Renal cortex interstitium (tissue), 11 donors: ENCODE measurements at regions not wholly inside any gene's neighbourhood (a gene's known extent, or its start where the extent isn't known, plus 50 kb on each side); places are given as distances from the start of the nearest gene placed in this dataset.

Experiments used
- DNase-seq, 11 donors: peaks; one replicate each; pipeline ENCODE4 v3.0.0-alpha.2; 2013; ENCODE audit warnings: low read depth in 9 of 11, low spot score in 4 of 11; ENCODE audit errors: extremely low read depth in 1 of 11

- no peak for DNase-seq
These were observed 1024.6 kb downstream of the SORCS1 start for GRCh38 chr10:106139915-106140314.

DNA sequence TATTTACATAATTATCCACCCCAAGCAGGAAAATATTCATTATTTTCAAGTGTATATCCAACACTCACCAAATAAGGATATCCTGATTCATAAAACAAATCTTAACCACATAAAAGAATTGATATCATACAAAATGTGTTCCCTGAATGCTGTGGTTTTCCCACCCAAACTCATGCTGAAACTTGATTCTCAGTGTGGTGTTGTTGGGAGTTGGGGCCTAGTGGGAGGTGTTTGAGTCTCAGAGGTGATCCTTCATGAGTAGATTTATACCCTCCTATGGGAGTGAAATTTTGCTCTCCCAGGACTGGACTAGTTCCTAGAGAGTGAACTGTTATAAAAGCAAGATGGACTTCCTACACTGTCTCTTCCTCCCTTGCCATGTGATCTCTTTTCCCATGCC lies 1028.3 kb downstream of the SORCS1 start:
- no peak for DNase-seq

- DNase-seq, result no peak
These were observed 1030.0 kb downstream of the SORCS1 start for GRCh38 chr10:106134326-106135000.

DNA sequence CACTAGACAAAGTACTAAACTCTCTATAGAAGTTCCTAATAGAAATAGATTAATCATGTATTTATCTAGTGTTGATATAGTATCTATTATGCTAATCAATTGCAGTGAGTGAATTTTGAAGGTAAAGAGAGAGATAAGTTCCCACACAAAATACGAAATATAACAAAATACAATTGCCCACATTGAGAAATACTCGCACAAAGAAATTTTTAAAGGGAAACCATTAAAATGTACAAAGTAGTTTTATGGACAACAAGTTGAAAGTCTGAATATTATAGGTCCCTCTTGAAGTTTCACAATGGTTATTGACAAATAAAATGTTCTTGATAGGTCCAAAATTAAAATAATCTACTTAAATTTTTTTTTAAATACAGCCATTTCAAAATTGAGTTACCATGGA lies 1031.1 kb downstream of the SORCS1 start:
- no peak for DNase-seq

DNA sequence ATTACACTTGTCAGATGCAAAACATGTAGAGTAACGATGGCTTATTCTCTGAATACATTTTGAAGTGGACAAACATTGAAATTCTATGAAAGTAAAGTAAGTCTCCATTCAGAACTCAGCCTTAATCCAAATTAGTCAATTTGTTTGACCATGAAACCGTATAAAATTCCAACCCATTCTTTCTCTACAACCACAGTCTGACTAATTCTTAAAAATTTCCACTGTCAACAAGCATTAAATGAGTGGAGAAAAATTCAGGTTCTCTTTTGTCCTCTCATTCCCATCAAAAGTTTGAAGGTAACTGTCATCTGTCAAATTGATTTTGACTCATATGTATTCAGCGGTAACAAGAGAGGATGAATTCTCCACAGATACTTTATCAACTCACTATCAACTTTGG lies 1031.5 kb downstream of the SORCS1 start:
- no peak for DNase-seq

DNA sequence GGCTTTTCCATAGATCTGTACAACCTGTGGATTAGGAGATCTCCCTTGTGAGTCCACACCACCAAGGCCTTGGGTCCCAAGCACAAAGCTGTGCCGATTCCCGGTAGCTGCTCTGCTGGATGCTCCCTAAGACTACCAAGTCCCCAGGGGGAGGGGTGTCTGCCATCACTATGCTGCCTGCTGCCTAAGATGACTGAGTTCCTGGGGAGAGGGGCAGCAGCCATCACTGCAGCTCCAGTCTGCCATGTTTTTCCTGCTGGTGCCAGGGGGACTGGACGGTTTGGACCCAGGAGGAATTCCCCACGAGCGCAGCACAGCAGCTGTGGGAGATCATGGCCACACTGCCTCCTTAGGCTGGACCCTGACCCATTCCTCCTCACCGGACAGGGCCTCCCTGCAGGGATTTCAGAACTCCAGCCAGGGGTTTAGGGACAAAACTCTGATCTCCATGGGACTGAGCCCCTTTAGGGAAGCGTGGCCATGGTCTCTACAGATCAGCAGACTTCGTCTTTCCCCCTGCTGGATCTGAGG lies 1049.8 kb downstream of the SORCS1 start:
- no peak for DNase-seq

- no peak for DNase-seq
These were observed 1053.3 kb downstream of the SORCS1 start for GRCh38 chr10:106111246-106111645.

DNA sequence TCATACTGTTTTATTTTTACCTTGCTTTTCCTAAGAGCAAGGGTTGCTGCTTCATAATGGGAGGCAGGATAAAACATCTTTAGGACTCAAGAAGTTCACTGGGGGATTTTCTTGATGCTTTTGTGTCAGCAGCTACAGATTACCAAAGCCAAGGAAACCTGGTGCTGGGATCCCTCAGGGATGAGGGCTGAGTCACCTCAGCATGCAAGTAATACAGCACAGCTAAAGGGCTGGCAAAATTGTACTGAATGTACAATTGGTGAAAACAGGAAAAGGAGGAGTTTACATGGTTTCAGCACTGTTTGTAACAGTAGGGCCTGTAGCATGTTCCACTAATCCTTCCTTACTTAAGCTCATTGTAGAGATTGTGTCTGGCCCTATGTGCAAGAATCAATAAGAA lies 1056.8 kb downstream of the SORCS1 start:
- no peak for DNase-seq

DNA sequence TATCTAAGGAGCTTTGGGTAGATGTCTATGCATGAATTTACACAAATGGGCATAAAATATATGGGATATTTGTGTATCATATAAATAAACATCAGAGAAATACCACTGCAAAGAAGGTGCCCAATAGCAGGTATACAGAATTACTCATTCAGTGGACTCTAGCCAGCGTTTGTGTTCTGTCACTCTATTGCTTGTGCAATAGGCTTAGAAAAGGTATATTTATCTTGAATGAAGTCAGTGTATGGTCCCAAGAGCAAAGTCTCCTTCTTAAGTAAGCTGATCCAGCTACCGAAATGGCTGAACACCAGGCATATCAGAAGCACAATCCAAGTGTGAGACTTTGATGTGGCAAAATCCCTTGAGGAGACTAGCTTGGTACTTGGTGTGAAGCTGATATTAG lies 1058.4 kb downstream of the SORCS1 start:
- no peak for DNase-seq

DNA sequence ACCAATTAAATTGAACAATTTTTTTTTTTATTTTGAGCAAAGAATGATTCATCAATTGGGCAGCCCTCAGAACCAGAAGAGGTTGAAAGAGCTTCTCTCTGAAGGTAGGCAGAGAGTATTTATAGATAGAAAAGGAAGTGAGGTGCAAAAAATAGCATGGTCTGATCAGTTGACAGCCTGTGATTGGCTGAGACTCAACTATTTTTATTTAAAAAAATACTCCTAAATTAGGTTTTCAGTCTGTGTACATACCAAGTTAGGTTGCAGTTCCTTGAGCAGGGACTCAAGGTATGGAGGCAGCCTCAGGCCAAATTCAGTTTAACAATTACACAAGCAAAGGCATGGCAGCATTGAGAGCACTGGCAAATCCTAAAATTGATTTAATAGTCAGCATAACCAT lies 1074.7 kb downstream of the SORCS1 start:
- no peak for DNase-seq

- DNase-seq, result no peak
These were observed 1078.1 kb downstream of the SORCS1 start for GRCh38 chr10:106086391-106086790.

GRCh38 chr10:106083572-106083971 lies 1080.9 kb downstream of the SORCS1 start:
- DNase-seq, result no peak

DNA sequence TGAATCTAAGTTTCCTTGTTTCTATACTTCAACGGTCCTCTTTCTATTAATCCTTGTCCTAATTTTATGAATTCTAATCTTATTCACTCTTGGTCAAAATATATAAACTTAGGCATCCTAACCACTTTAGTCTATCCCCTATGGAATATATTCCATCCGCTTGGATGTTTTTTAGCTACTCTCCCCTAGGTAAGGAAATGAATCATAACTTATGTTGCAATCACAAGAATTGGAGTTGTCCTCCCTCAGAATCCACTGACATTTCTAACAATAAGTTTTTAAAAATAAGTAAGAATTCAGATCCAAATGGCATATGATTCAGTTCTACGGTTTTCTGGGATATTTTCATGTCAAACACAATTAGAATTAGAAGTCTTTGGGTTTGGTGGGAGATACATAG lies 1081.6 kb downstream of the SORCS1 start:
- DNase-seq, result no peak

DNA sequence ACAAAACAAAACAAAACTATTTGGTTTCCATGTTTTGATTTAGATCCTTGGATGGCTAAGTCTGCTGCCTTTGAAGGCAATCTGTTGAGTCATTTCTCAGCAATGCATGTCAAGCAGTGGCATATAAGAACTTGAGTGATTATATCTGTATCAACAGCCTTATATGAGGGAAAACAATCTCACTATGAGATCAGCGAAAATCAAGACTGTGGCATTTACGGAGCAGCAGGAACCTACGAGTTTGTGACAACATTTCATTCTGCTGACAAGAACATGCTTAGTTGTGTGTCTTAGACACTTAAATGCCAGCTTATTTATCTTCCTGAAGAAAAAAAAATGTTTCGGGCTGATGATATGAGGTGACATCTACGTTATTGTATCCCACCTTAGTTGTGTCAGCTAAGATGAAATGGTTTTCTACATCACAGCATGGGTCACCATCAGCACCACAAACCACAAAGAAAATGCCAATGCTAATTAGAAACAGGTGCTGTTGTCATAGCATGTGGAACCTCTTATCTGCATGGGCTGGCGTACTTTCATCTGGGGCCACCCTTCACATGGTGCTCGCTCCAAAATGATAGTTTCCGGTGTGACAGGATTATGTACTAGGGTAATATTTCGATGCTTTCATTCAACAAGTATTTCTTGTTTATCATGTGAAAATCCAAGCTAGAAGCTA lies 1085.5 kb downstream of the SORCS1 start:
- DNase-seq, result no peak

DNA sequence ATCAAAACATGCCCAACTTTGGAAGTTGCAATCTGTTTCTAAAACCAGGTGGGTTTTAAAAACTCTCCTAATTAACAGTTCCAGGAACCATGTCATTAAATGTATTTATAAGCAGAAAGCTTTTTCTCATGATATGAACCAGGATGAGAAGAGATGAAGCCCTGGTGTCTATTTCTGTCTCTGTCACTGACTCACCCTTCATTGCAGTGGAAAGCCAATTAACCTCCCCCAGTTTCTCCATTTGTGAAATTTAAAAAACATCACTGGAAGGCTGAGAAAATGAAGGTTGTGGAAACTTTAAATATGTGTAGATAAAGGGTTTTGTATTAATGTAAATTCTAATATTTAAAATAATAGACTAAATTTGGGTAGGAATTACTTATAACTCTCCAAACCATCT lies 1088.0 kb downstream of the SORCS1 start:
- no peak for DNase-seq

GRCh38 chr10:106053061-106053460 lies 1111.4 kb downstream of the SORCS1 start:
- no peak for DNase-seq

DNA sequence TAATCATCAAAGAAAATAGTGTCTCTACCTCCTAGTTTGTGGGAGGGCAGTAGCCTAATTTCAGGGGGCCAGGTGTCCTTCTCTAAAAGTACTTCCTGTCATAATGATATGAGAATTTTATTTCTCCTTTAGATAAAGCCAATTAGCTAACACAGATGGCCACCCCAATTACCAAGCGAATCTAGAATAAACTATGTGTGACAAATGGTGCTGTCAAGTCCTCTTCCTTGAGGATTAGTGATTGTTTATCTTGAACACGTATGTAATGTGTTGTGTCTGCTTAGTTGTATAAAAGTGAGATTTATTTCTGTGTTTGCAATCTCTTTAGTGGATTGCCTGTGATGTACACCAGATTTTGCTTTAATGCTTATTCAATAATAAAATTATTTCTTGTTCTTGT lies 1120.0 kb downstream of the SORCS1 start:
- DNase-seq, result peak in 1 of 11 donors; percentile 10

DNA sequence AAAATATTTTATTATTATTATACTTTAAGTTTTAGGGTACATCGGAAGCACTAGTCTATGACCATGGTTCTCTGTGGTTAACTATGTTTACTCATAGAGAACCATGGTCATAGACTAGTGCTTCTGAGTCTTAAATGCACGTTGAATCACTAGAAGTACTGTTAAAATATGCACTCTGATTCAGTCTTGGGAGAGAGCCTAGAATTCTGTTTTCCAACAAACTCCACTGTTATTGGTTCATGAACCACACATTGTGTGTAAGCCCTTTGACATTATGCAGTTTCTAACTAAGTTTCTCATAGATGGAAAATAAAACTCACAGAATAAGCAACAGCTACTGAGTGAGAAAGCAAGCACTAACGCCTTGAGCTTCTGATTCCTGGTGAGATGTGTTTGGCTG lies 1120.6 kb downstream of the SORCS1 start:
- peak; percentile 13 to 60 (median 44) for DNase-seq

- no peak for DNase-seq
These were observed 1126.3 kb downstream of the SORCS1 start for GRCh38 chr10:106038246-106038645.

- DNase-seq, result no peak
These were observed 1131.4 kb downstream of the SORCS1 start for GRCh38 chr10:106033065-106033464.
